H9 (cell line): ENCODE measurements at regions not wholly inside any gene's neighbourhood (a gene's known extent, or its start where the extent isn't known, plus 50 kb on each side); places are given as distances from the start of the nearest gene placed in this dataset.

ENCODE experiments used
- DNase-seq: peaks from one replicate; pipeline ENCODE4 v3.0.0-alpha.2; 2017
- H2AFZ ChIP-seq: one replicate; pipeline ENCODE4 v1.6.1; 2013; ENCODE audit warnings: mild to moderate bottlenecking, low read length, control low read depth, moderate library complexity
- H2AK5ac ChIP-seq: 2 replicates; pipeline ENCODE4 v1.6.1; 2013; ENCODE audit warnings: low read length, control low read depth, mixed read lengths; ENCODE audit not compliant: insufficient read length
- H2BK120ac ChIP-seq: one replicate; pipeline ENCODE4 v1.6.1; 2013; ENCODE audit warnings: low read depth, mild to moderate bottlenecking, low read length, control low read depth, inconsistent platforms; ENCODE audit not compliant: poor library complexity, severe bottlenecking
- H2BK12ac ChIP-seq: 2 replicates; pipeline ENCODE4 v1.6.1; 2013; ENCODE audit warnings: low read length, control low read depth, mixed read lengths, low read depth; ENCODE audit not compliant: insufficient read length
- H2BK15ac ChIP-seq: 2 replicates; pipeline ENCODE4 v1.6.1; 2013; ENCODE audit warnings: low read depth, low read length, control low read depth
- H2BK20ac ChIP-seq: one replicate; pipeline ENCODE4 v1.6.1; 2013; ENCODE audit warnings: low read depth, mild to moderate bottlenecking, low read length, control low read depth, inconsistent platforms; ENCODE audit not compliant: poor library complexity, severe bottlenecking
- H2BK5ac ChIP-seq: 2 replicates; pipeline ENCODE4 v1.6.1; 2013; ENCODE audit warnings: low read length, control low read depth, mixed read lengths; ENCODE audit not compliant: insufficient read length
- H3K14ac ChIP-seq: 2 replicates; pipeline ENCODE4 v1.6.1; 2013; ENCODE audit warnings: low read length, control low read depth; ENCODE audit not compliant: insufficient read depth
- H3K18ac ChIP-seq: 2 replicates; pipeline ENCODE4 v1.6.1; 2013; ENCODE audit warnings: low read depth, mild to moderate bottlenecking, mixed read lengths, low read length, control low read depth; ENCODE audit not compliant: insufficient read length
- H3K23ac ChIP-seq: 2 replicates; pipeline ENCODE4 v1.6.1; 2013; ENCODE audit warnings: low read length, control low read depth, mixed read lengths, low read depth; ENCODE audit not compliant: insufficient read length
- H3K23me2 ChIP-seq: 2 replicates; pipeline ENCODE4 v1.6.1; 2013; ENCODE audit warnings: low read depth, mild to moderate bottlenecking, mixed read lengths, low read length, control low read depth; ENCODE audit not compliant: insufficient read length, poor library complexity, severe bottlenecking
- H3K27ac ChIP-seq: 2 replicates; pipeline ENCODE4 v1.5.1; 2013; ENCODE audit warnings: low read length, control low read depth, mixed read lengths, low read depth; ENCODE audit not compliant: insufficient read length
- H3K27me3 ChIP-seq: 2 replicates; pipeline ENCODE4 v1.6.1; 2013; ENCODE audit warnings: low read length, control low read depth, inconsistent platforms; ENCODE audit not compliant: insufficient read depth
- H3K4ac ChIP-seq: 2 replicates; pipeline ENCODE4 v1.6.1; 2013; ENCODE audit warnings: low read depth, mild to moderate bottlenecking, control low read depth, inconsistent platforms, low read length, moderate library complexity
- H3K4me1 ChIP-seq: 2 replicates; pipeline ENCODE4 v1.6.1; 2013; ENCODE audit warnings: low read length, control low read depth, inconsistent platforms; ENCODE audit not compliant: insufficient read depth
- H3K4me2 ChIP-seq: 2 replicates; pipeline ENCODE4 v1.6.1; 2013; ENCODE audit warnings: low read length, control low read depth, mixed read lengths; ENCODE audit not compliant: insufficient read length, insufficient read depth
- H3K56ac ChIP-seq: 2 replicates; pipeline ENCODE4 v1.6.1; 2013; ENCODE audit warnings: low read depth, mild to moderate bottlenecking, mixed read lengths, low read length, control low read depth; ENCODE audit not compliant: insufficient read length
- H3K79me1 ChIP-seq: 2 replicates; pipeline ENCODE4 v1.6.1; 2013; ENCODE audit warnings: low read depth, mild to moderate bottlenecking, moderate library complexity, low read length, control low read depth, inconsistent platforms; ENCODE audit not compliant: insufficient read depth, poor library complexity, severe bottlenecking
- H3K79me2 ChIP-seq: 2 replicates; pipeline ENCODE4 v1.6.1; 2013; ENCODE audit warnings: low read length, control low read depth, inconsistent platforms; ENCODE audit not compliant: insufficient read depth
- H3K9ac ChIP-seq: 2 replicates; pipeline ENCODE4 v1.6.1; 2013; ENCODE audit warnings: low read length, control low read depth, mixed read lengths; ENCODE audit not compliant: insufficient read length; ENCODE audit errors: extremely low read depth
- H3K9me3 ChIP-seq: one replicate; pipeline ENCODE4 v1.6.1; 2013; ENCODE audit warnings: low read depth, low read length, inconsistent platforms; ENCODE audit not compliant: control insufficient read depth
- H3T11ph ChIP-seq: one replicate; pipeline ENCODE4 v1.6.1; 2013; ENCODE audit warnings: mild to moderate bottlenecking, low read length, control low read depth, inconsistent platforms
- H4K20me1 ChIP-seq: one replicate; pipeline ENCODE4 v1.6.1; 2013; ENCODE audit not compliant: control insufficient read depth, insufficient read length, insufficient read depth
- H4K5ac ChIP-seq: 2 replicates; pipeline ENCODE4 v1.6.1; 2013; ENCODE audit warnings: low read depth, mild to moderate bottlenecking, mixed read lengths, low read length, control low read depth; ENCODE audit not compliant: insufficient read length
- H4K8ac ChIP-seq: replicated peaks from 2 replicates; pipeline ENCODE4 v1.6.1; 2013; ENCODE audit warnings: low read length, control low read depth, mixed read lengths, low read depth; ENCODE audit not compliant: insufficient read length
- H4K91ac ChIP-seq: 2 replicates; pipeline ENCODE4 v1.6.1; 2013; ENCODE audit warnings: low read depth, mild to moderate bottlenecking, moderate library complexity, mixed read lengths, low read length, control low read depth; ENCODE audit not compliant: insufficient read length
- H3K27ac Mint-ChIP-seq, 3 experiments: 2 replicates in 2 of 3; 3 replicates in 1 of 3; pipeline ENCODE4 v1.8.0; 2020 to 2021; ENCODE audit warnings: mixed read lengths in 3 of 3, mild to moderate bottlenecking in 1 of 3, moderate library complexity in 1 of 3
- H3K27me3 Mint-ChIP-seq: 2 replicates; pipeline ENCODE4 v1.8.0; 2021; ENCODE audit warnings: low read depth, mild to moderate bottlenecking, moderate library complexity, mixed read lengths
- H3K36me3 Mint-ChIP-seq, 3 experiments: 2 replicates in 2 of 3; 3 replicates in 1 of 3; pipeline ENCODE4 v1.8.0; 2020 to 2021; ENCODE audit warnings: low read depth in 3 of 3, mixed read lengths in 3 of 3; ENCODE audit not compliant: insufficient read depth in 1 of 3
- H3K4me1 Mint-ChIP-seq, 2 experiments: 2 replicates each; pipeline ENCODE4 v1.8.0; 2020; ENCODE audit warnings: mixed read lengths in 2 of 2
- H3K4me3 Mint-ChIP-seq, 2 experiments: 2 replicates in 1 of 2; 3 replicates in 1 of 2; pipeline ENCODE4 v1.8.0; 2020 to 2021; ENCODE audit warnings: mild to moderate bottlenecking in 2 of 2, mixed read lengths in 2 of 2, moderate library complexity in 1 of 2
- H3K9me3 Mint-ChIP-seq, 2 experiments: 2 replicates in 1 of 2; 3 replicates in 1 of 2; pipeline ENCODE4 v1.8.0; 2020; ENCODE audit warnings: mild to moderate bottlenecking in 2 of 2, mixed read lengths in 2 of 2, moderate library complexity in 1 of 2
- WGBS: extraction: QIAGEN DNeasy Blood & Tissue Kit; methylation state at CpG from one replicate; pipeline ENCODE4 v1.1.7; 2013; ENCODE audit warnings: missing lambda C conversion rate, low lambda C conversion rate, mixed read lengths; ENCODE audit not compliant: insufficient read length; ENCODE audit errors: extremely low coverage; 5-methylcytosine and 5-hydroxymethylcytosine counted together
- TF ChIP-seq, protein P1 (sequence below): fragments of 200-600 bp; sonication (generic); conservative IDR thresholded peaks from 3 replicates; pipeline ENCODE4 v1.8.0; 2021; ENCODE audit warnings: antibody characterized with exemption, mild to moderate bottlenecking

DNA sequence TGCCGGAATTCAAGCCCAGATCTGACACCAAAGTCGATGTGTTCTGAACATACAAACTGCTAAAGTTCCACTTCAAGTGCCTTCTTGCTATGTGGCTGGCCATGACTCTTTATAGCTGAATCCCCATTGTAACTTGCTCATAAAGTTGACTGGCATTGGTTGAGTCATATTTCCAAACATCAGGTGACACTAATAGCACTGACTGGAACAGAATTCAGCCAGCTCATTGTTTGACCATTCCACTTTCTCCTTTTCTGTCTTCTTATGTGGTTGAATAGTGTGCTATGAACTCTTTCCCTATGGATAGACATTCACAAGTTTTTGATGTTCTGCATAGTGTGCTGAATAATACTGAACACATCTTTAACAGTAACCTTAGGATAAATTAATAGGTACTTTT lies 266.2 kb upstream of the ZFP64 start:
- TF ChIP-seq, protein P1, sequence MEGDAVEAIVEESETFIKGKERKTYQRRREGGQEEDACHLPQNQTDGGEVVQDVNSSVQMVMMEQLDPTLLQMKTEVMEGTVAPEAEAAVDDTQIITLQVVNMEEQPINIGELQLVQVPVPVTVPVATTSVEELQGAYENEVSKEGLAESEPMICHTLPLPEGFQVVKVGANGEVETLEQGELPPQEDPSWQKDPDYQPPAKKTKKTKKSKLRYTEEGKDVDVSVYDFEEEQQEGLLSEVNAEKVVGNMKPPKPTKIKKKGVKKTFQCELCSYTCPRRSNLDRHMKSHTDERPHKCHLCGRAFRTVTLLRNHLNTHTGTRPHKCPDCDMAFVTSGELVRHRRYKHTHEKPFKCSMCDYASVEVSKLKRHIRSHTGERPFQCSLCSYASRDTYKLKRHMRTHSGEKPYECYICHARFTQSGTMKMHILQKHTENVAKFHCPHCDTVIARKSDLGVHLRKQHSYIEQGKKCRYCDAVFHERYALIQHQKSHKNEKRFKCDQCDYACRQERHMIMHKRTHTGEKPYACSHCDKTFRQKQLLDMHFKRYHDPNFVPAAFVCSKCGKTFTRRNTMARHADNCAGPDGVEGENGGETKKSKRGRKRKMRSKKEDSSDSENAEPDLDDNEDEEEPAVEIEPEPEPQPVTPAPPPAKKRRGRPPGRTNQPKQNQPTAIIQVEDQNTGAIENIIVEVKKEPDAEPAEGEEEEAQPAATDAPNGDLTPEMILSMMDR, result no peak
- Mint-ChIP-seq H3K9me3 (0 out of 5 replicates have a peak, but pooled peaks cover 0 to 2% of the 10 kb centered on the region in 2 experiments), H3K4me3 (no peak overlapping the region), H3K27me3 (peaks cover 6% of the 10 kb centered on the region), H3K36me3 (no peaks in the 10 kb centered on the region), H3K27ac (no peak overlapping the region), H3K4me1 (no peaks in the 10 kb centered on the region)
- Histone ChIP-seq H4K5ac (no peak overlapping the region), H3K14ac (no peak overlapping the region), H3K23ac (no peak overlapping the region), H3K18ac (no peak overlapping the region), H3K56ac (no peak overlapping the region), H3K4ac (no peak overlapping the region), H2BK5ac (no peak overlapping the region), H4K20me1 (no peaks in the 10 kb centered on the region), H2BK20ac (no peak overlapping the region), H3K23me2 (no peaks in the 10 kb centered on the region), H2AFZ (no peak overlapping the region), H3K4me1 (no peaks in the 10 kb centered on the region), H2AK5ac (no peak overlapping the region), H4K91ac (no peak overlapping the region), H3K9me3 (no peaks in the 10 kb centered on the region), H3K9ac (no peak overlapping the region), H2BK12ac (no peak overlapping the region), H2BK120ac (no peak overlapping the region), H3K79me2 (no peaks in the 10 kb centered on the region), H3K27ac (no peak overlapping the region), H4K8ac (no peak overlapping the region), H3K4me2 (no peak overlapping the region), H3T11ph (no peak overlapping the region), H3K79me1 (no peaks in the 10 kb centered on the region), H2BK15ac (no peak overlapping the region), H3K27me3 (no peaks in the 10 kb centered on the region)
- no peak for DNase-seq
- no CpG with 5 or more reads among the region's 2 CpGs for WGBS
